ENCODE measurements at regions not wholly inside any gene's neighbourhood (a gene's known extent, or its start where the extent isn't known, plus 50 kb on each side); places are given as distances from the start of the nearest gene placed in this dataset.

GRCh38 chr2:7233126-7233525 lies 315.9 kb downstream of the RNF144A start:
- ChIA-PET POLR2A (no interaction called here), CTCF (ENCODE audit: low intra/inter-chr PET ratio) (no interaction called here)
- no peak for FAIRE-seq

More at GRCh38 chr2:7233126-7233525, 315.9 kb downstream of the RNF144A start:
- H3K27ac ChIP-seq (ENCODE audit: extremely low read depth, low read depth, low read length) = no peak overlapping the region
- TF ChIP-seq ZNF512 (tag; IDR thresholded peaks at IDR 0.05) (no peak), GATAD2A (IDR thresholded peaks at IDR 0.05) (no peak), ZNF511 (CRISPR knock-in tag; IDR thresholded peaks at IDR 0.05) (no peak)
- no peaks in the 10 kb centered on the region for H3K9me1 ChIP-seq (ENCODE audit: control insufficient read depth, insufficient read depth, low read length)
- BruUV-seq (replicated peaks) = no TSS peak
- no peaks in the 10 kb centered on the region for H3K36me3 ChIP-seq (ENCODE audit: control insufficient read depth, insufficient read depth, low read length)
- ATAC-seq = no peak
- no peak overlapping the region for H2AFZ ChIP-seq (ENCODE audit: low read depth, low read length)
- no peak for DNase-seq (ENCODE audit: extremely low read depth in 1 of 4, low spot score in 3 of 4)
- no peaks in the 10 kb centered on the region for H3K4me1 ChIP-seq (replicated peaks in 1 of 2; ENCODE audit: control insufficient read depth in 2 of 2, insufficient read depth in 2 of 2, low read length in 2 of 2)
- no peaks in the 10 kb centered on the region for H3K79me2 ChIP-seq (ENCODE audit: control insufficient read depth, insufficient read depth, low read length)
- no peaks in the 10 kb centered on the region for H3K27me3 ChIP-seq (ENCODE audit: control insufficient read depth in 2 of 2, insufficient read depth in 2 of 2, low read length in 2 of 2)
- no peaks in the 10 kb centered on the region for H4K20me1 ChIP-seq (replicated peaks; ENCODE audit: control insufficient read depth, insufficient read depth, low read length)
- 0% methylated on average over 1 of the region's 1 CpG for WGBS (ENCODE audit: insufficient coverage, low coverage, missing lambda C conversion rate)
- intact Hi-C loops (cut with micrococcal nuclease) = no loop called here
- H3K9ac ChIP-seq (ENCODE audit: insufficient read depth in 1 of 2, low read depth in 2 of 2, low read length in 2 of 2) = no peak overlapping the region
- in situ Hi-C loops (cut with MboI) = no loop called here
- H3K4me2 ChIP-seq (ENCODE audit: insufficient read depth, low read length) = no peak overlapping the region
- H3K4me3 ChIP-seq = no peak overlapping the region
- H3K9me3 ChIP-seq (replicated peaks; ENCODE audit: control insufficient read depth, insufficient read depth, low read depth, low read length) = no peaks in the 10 kb centered on the region

Data from K562 (cell line).